Vagina (tissue), 2 donors: ENCODE measurements at regions not wholly inside any gene's neighbourhood (a gene's known extent, or its start where the extent isn't known, plus 50 kb on each side); places are given as distances from the start of the nearest gene placed in this dataset.

Experiments
- DNase-seq, 2 donors: peaks; one replicate each; pipeline ENCODE4 v3.0.0-alpha.2; 2017; ENCODE audit errors: extremely low spot score in 2 of 2
- H3K27ac ChIP-seq: fragments of 200-600 bp; sonication (generic); one replicate; pipeline ENCODE4 v1.5.1; 2019
- H3K27me3 ChIP-seq: fragments of 200-600 bp; sonication (generic); one replicate; pipeline ENCODE4 v1.5.1; 2019
- H3K36me3 ChIP-seq, 2 donors: fragments of 200-600 bp; sonication (generic); one replicate each; pipeline ENCODE4 v1.5.1; 2017 to 2019
- H3K4me1 ChIP-seq: fragments of 200-600 bp; sonication (generic); one replicate; pipeline ENCODE4 v1.5.1; 2019
- H3K4me3 ChIP-seq, 2 donors: fragments of 200-600 bp; sonication (generic); 1 replicate in 1 of 2; 2 replicates in 1 of 2; pipeline ENCODE4 v1.5.1; 2016 to 2019
- H3K9me3 ChIP-seq: fragments of 200-600 bp; sonication (generic); one replicate; pipeline ENCODE4 v1.5.1; 2019
- POLR2A ChIP-seq, 2 donors: fragments of 450-650 bp; IDR thresholded peaks; one replicate each; pipeline ENCODE4 v1.6.1; 2017; ENCODE audit warnings: antibody characterized with exemption in 2 of 2, mild to moderate bottlenecking in 2 of 2, moderate library complexity in 2 of 2
- POLR2AphosphoS5 ChIP-seq, 2 donors: sonication (generic); formaldehyde crosslinking; IDR thresholded peaks; one replicate each; pipeline ENCODE4 v1.9.0; 2017; ENCODE audit warnings: antibody characterized with exemption in 2 of 2, mild to moderate bottlenecking in 2 of 2, low read depth in 1 of 2; ENCODE audit not compliant: insufficient read depth in 1 of 2
- intact Hi-C: fragments of 100-400 bp; cut with DNase I; formaldehyde crosslinking; loops from one replicate; pipeline ENCODE4 v1.15.1; 2023
- TF ChIP-seq, protein P1 (sequence below), 3 experiments: fragments of 450-650 bp in 2 of 3; fragments of 200-600 bp in 1 of 3; sonication (generic) in 1 of 3; IDR thresholded peaks; one replicate each; pipeline ENCODE4 v1.5.1; 2017 to 2019; ENCODE audit warnings: antibody characterized with exemption in 3 of 3, mild to moderate bottlenecking in 2 of 3, moderate library complexity in 2 of 3

DNA sequence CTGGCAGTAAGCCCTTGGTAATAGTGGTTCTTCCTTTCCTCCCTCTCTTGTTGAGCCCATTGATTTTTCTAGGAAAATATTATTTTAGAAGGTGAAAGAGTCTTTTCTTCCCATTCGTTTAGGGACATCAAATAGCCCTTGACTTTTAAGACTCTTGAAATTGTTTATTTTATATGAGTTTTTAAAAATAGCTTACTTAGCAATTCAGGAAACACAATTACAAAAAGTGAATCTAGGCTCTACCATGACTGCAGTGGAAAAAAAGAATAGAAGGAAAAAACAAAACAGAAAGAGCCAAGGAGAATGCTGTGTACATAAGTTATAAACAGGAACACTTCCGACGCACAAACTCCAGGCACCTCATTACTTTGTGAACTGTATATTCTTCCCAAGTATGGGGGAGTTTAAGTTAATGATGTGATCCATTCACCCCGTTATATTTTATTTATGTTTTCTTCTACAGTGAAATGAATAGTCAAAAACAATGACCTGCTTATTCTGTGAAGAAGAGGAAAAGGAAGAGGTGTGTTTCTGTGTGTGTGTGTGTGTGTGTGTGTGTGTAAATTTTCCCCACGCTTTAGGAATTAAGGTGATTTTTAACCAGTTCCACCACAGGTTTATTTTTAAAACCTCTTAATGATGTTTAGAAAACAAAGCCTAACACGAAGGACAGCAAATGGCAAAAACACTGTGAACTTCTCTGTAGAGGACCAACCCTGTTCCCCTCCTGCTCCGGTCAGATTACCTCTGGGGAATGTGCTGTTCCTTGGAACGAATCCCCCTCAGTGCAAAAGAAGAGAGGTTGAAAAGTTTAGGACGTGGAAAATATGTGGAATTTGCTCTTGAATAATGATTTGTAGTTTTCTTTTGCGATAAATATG is 266.3 kb downstream of the KLF5 start:
- intact Hi-C loops: no loop called here
- Histone ChIP-seq H3K4me3 (no peak overlapping the region), H3K9me3 (no peaks in the 10 kb centered on the region), H3K4me1 (no peaks in the 10 kb centered on the region), H3K36me3 (no peaks in the 10 kb centered on the region), H3K27me3 (no peaks in the 10 kb centered on the region), H3K27ac (no peak overlapping the region)
- no peak for DNase-seq
- TF ChIP-seq POLR2A (IDR thresholded peaks at IDR 0.05) (no peak), POLR2AphosphoS5 (IDR thresholded peaks at IDR 0.05; ENCODE audit: insufficient read depth in 1 of 2, low read depth in 1 of 2) (no peak)
- TF ChIP-seq, protein P1, sequence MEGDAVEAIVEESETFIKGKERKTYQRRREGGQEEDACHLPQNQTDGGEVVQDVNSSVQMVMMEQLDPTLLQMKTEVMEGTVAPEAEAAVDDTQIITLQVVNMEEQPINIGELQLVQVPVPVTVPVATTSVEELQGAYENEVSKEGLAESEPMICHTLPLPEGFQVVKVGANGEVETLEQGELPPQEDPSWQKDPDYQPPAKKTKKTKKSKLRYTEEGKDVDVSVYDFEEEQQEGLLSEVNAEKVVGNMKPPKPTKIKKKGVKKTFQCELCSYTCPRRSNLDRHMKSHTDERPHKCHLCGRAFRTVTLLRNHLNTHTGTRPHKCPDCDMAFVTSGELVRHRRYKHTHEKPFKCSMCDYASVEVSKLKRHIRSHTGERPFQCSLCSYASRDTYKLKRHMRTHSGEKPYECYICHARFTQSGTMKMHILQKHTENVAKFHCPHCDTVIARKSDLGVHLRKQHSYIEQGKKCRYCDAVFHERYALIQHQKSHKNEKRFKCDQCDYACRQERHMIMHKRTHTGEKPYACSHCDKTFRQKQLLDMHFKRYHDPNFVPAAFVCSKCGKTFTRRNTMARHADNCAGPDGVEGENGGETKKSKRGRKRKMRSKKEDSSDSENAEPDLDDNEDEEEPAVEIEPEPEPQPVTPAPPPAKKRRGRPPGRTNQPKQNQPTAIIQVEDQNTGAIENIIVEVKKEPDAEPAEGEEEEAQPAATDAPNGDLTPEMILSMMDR (IDR thresholded peaks at IDR 0.05): no peak

DNA sequence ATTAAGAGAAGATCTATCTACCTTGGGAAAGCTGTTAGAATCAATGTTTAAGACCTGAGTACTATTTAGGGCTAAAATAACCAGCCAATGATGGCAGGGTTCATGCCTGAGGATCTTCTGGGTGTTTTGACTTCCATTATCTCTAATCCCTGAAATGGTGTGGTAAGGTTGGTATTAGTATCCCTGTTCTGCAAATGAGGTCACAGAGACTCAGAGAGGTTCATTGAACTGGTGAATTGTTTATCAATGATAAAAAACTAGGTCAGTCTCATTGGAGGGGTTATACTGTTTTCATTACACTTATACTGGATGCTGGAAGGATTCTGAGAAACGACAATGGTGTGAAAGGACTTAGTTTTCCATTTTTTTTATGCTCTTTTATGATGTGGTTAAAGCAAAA is 264.8 kb downstream of the KLF5 start:
- no peaks in the 10 kb centered on the region for H3K4me1 ChIP-seq
- TF ChIP-seq, protein P1 (IDR thresholded peaks at IDR 0.05): no peak
- TF ChIP-seq POLR2AphosphoS5 (IDR thresholded peaks at IDR 0.05; ENCODE audit: insufficient read depth in 1 of 2, low read depth in 1 of 2) (no peak), POLR2A (IDR thresholded peaks at IDR 0.05) (no peak)
- H3K27ac ChIP-seq: no peak overlapping the region
- H3K36me3 ChIP-seq: no peaks in the 10 kb centered on the region
- no peaks in the 10 kb centered on the region for H3K9me3 ChIP-seq
- DNase-seq: no peak
- no peaks in the 10 kb centered on the region for H3K27me3 ChIP-seq
- no peak overlapping the region for H3K4me3 ChIP-seq
- intact Hi-C loops: no loop called here

DNA sequence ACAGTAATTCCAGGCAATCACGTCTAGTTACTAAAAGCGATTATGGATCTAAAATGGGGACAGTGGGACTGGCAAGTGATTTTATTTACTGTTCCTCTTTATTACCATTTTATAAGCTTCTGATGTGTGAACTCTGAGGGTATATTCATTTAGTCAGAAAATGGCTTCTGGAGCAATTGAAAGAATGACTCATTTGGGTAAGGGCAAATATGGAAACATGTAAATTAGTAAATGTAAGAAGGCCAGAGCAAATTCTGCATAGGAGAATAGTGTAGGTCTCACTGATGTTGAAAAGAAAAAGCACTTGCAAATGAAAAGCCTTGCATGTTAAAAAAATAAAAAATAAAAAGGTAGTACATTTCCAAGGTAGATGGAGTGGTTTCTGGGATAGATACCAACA is 262.2 kb downstream of the KLF5 start:
- H3K36me3 ChIP-seq: no peaks in the 10 kb centered on the region
- H3K4me3 ChIP-seq: no peak overlapping the region
- TF ChIP-seq POLR2A (IDR thresholded peaks at IDR 0.05) (no peak), POLR2AphosphoS5 (IDR thresholded peaks at IDR 0.05; ENCODE audit: insufficient read depth in 1 of 2, low read depth in 1 of 2) (no peak)
- TF ChIP-seq, protein P1 (IDR thresholded peaks at IDR 0.05): no peak
- H3K4me1 ChIP-seq: no peaks in the 10 kb centered on the region
- no peak for DNase-seq
- H3K9me3 ChIP-seq: no peaks in the 10 kb centered on the region
- no peaks in the 10 kb centered on the region for H3K27me3 ChIP-seq
- intact Hi-C loops: no loop called here
- no peak overlapping the region for H3K27ac ChIP-seq

DNA sequence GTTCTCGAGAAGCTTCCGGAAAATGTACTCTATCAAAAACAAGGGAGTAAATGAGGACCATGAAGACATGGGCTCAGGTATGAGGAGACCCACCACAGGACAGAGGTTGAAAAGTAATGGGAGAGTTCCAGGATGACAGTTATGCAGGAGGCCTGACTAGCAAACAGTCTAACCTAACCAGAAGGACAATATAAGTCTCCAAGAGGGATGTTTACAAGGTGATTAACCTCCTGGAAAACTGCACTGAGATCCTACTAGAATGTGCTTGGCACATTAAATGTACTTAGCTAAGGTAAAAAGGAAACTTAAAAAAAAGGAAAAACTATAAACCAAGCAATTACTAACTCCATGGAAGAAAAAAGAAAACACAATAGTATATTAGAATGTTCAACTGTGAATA is 258.3 kb downstream of the KLF5 start:
- DNase-seq: no peak
- TF ChIP-seq POLR2AphosphoS5 (IDR thresholded peaks at IDR 0.05; ENCODE audit: insufficient read depth in 1 of 2, low read depth in 1 of 2) (no peak), POLR2A (IDR thresholded peaks at IDR 0.05) (no peak)
- TF ChIP-seq, protein P1 (IDR thresholded peaks at IDR 0.05): no peak
- H3K4me3 ChIP-seq: no peak overlapping the region
- H3K27ac ChIP-seq: no peak overlapping the region
- H3K27me3 ChIP-seq: no peaks in the 10 kb centered on the region
- no peaks in the 10 kb centered on the region for H3K9me3 ChIP-seq
- intact Hi-C loops: no loop called here
- H3K36me3 ChIP-seq: no peaks in the 10 kb centered on the region
- no peaks in the 10 kb centered on the region for H3K4me1 ChIP-seq

DNA sequence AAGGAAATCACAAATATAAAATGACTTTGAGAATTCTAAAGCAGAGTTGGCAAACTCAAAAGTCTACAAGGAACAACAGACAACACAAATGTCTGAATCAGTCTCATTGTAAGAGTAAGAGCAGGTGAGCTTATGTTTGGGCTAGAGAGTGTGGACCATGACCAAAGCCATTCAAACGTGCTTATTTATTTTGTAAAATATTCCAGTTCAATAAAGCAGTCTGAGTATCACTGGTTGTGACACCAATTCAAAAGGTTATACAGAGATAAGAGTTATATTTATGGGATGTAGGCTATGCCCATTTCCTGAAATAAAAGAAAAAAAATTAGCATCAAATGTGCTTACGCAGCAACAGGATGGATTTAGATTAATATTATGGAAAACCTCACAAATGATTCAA is 251.6 kb downstream of the KLF5 start:
- H3K36me3 ChIP-seq: no peaks in the 10 kb centered on the region
- no peaks in the 10 kb centered on the region for H3K4me1 ChIP-seq
- H3K9me3 ChIP-seq: no peaks in the 10 kb centered on the region
- no peak overlapping the region for H3K4me3 ChIP-seq
- intact Hi-C loops: no loop called here
- no peak for DNase-seq
- no peak for TF ChIP-seq POLR2A (IDR thresholded peaks at IDR 0.05)
- TF ChIP-seq POLR2AphosphoS5 (IDR thresholded peaks at IDR 0.05; ENCODE audit: insufficient read depth in 1 of 2, low read depth in 1 of 2): no peak
- TF ChIP-seq, protein P1 (IDR thresholded peaks at IDR 0.05): no peak
- H3K27me3 ChIP-seq: no peaks in the 10 kb centered on the region
- H3K27ac ChIP-seq: no peak overlapping the region
